ENCODE measurements at regions not wholly inside any gene's neighbourhood (a gene's known extent, or its start where the extent isn't known, plus 50 kb on each side); places are given as distances from the start of the nearest gene placed in this dataset.

- TF ChIP-seq, protein P1, sequence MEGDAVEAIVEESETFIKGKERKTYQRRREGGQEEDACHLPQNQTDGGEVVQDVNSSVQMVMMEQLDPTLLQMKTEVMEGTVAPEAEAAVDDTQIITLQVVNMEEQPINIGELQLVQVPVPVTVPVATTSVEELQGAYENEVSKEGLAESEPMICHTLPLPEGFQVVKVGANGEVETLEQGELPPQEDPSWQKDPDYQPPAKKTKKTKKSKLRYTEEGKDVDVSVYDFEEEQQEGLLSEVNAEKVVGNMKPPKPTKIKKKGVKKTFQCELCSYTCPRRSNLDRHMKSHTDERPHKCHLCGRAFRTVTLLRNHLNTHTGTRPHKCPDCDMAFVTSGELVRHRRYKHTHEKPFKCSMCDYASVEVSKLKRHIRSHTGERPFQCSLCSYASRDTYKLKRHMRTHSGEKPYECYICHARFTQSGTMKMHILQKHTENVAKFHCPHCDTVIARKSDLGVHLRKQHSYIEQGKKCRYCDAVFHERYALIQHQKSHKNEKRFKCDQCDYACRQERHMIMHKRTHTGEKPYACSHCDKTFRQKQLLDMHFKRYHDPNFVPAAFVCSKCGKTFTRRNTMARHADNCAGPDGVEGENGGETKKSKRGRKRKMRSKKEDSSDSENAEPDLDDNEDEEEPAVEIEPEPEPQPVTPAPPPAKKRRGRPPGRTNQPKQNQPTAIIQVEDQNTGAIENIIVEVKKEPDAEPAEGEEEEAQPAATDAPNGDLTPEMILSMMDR (IDR thresholded peaks at IDR 0.05) = no peak
- TF ChIP-seq POLR2A (IDR thresholded peaks at IDR 0.05) = no peak
These were observed 527.5 kb downstream of the GPAM start for GRCh38 chr10:111656066-111656465.
